ENCODE measurements at regions not wholly inside any gene's neighbourhood (a gene's known extent, or its start where the extent isn't known, plus 50 kb on each side); places are given as distances from the start of the nearest gene placed in this dataset.

DNA sequence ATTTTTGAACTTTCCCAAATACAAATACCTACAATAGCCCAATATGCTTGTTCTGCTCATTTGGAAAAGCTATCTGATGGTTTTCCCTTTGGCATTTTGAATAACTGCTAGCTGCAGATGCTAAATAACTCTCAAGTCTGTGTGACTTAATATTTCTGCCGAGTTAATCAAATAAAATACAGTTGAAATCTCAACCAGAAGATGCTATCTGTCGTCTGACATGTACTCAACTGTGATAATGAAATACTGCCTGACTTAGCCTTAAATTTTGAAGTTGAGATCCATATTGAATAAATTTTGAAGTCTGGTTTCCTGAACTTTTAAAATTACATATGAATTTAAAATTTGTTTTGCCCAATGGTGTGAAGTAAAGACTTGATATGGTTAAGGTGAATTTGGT, 204.4 kb upstream of the MEX3C start:
- Histone ChIP-seq H3K9ac (ENCODE audit: low read depth, low read length) (no peak overlapping the region), H3K4me2 (ENCODE audit: low read length) (no peak overlapping the region), H3K4me3 (ENCODE audit: low read length) (no peak overlapping the region), H3K4me1 (ENCODE audit: control insufficient read depth, insufficient read depth, low read length) (no peaks in the 10 kb centered on the region), H3K9me3 (replicated peaks; ENCODE audit: low read length) (no peaks in the 10 kb centered on the region), H3K27me3 (ENCODE audit: control insufficient read depth, insufficient read depth, low read length) (no peaks in the 10 kb centered on the region), H3K36me3 (ENCODE audit: insufficient read depth, low read length) (no peaks in the 10 kb centered on the region)

- no peak overlapping the region for H3K4me3 ChIP-seq (ENCODE audit: low read length)
- H3K4me1 ChIP-seq (ENCODE audit: control insufficient read depth, insufficient read depth, low read length), result no peaks in the 10 kb centered on the region
- no peaks in the 10 kb centered on the region for H3K27me3 ChIP-seq (ENCODE audit: control insufficient read depth, insufficient read depth, low read length)
- H3K9ac ChIP-seq (ENCODE audit: low read depth, low read length), result no peak overlapping the region
- no peak overlapping the region for H3K4me2 ChIP-seq (ENCODE audit: low read length)
- H3K9me3 ChIP-seq (replicated peaks; ENCODE audit: low read length), result no peaks in the 10 kb centered on the region
- H3K36me3 ChIP-seq (ENCODE audit: insufficient read depth, low read length), result no peaks in the 10 kb centered on the region
Observed at GRCh38 chr18:51404620-51405019, 207.1 kb upstream of the MEX3C start.

- no peaks in the 10 kb centered on the region for H3K36me3 ChIP-seq (ENCODE audit: insufficient read depth, low read length)
- no peaks in the 10 kb centered on the region for H3K9me3 ChIP-seq (replicated peaks; ENCODE audit: low read length)
- no peaks in the 10 kb centered on the region for H3K4me1 ChIP-seq (ENCODE audit: control insufficient read depth, insufficient read depth, low read length)
- no peak overlapping the region for H3K9ac ChIP-seq (ENCODE audit: low read depth, low read length)
- H3K27me3 ChIP-seq (ENCODE audit: control insufficient read depth, insufficient read depth, low read length), result no peaks in the 10 kb centered on the region
- no peak overlapping the region for H3K4me2 ChIP-seq (ENCODE audit: low read length)
- H3K4me3 ChIP-seq (ENCODE audit: low read length), result no peak overlapping the region
Observed at GRCh38 chr18:51405683-51406477, 208.4 kb upstream of the MEX3C start.

- Histone ChIP-seq H3K36me3 (ENCODE audit: insufficient read depth, low read length) (no peaks in the 10 kb centered on the region), H3K27me3 (ENCODE audit: control insufficient read depth, insufficient read depth, low read length) (no peaks in the 10 kb centered on the region), H3K9ac (ENCODE audit: low read depth, low read length) (no peak overlapping the region), H3K4me2 (ENCODE audit: low read length) (no peak overlapping the region), H3K9me3 (replicated peaks; ENCODE audit: low read length) (no peaks in the 10 kb centered on the region), H3K4me1 (ENCODE audit: control insufficient read depth, insufficient read depth, low read length) (no peaks in the 10 kb centered on the region), H3K4me3 (ENCODE audit: low read length) (no peak overlapping the region)
Observed at GRCh38 chr18:51417643-51418483, 220.4 kb upstream of the MEX3C start.

GRCh38 chr18:51425475-51425874, 228.0 kb upstream of the MEX3C start:
- H3K9me3 ChIP-seq (replicated peaks; ENCODE audit: low read length), result no peaks in the 10 kb centered on the region
- H3K4me1 ChIP-seq (ENCODE audit: control insufficient read depth, insufficient read depth, low read length), result no peaks in the 10 kb centered on the region
- no peak overlapping the region for H3K4me2 ChIP-seq (ENCODE audit: low read length)
- no peak overlapping the region for H3K4me3 ChIP-seq (ENCODE audit: low read length)
- no peaks in the 10 kb centered on the region for H3K27me3 ChIP-seq (ENCODE audit: control insufficient read depth, insufficient read depth, low read length)
- H3K36me3 ChIP-seq (ENCODE audit: insufficient read depth, low read length), result no peaks in the 10 kb centered on the region
- no peak overlapping the region for H3K9ac ChIP-seq (ENCODE audit: low read depth, low read length)

GRCh38 chr18:51425889-51426288, 228.4 kb upstream of the MEX3C start:
- Histone ChIP-seq H3K4me1 (ENCODE audit: control insufficient read depth, insufficient read depth, low read length) (no peaks in the 10 kb centered on the region), H3K9ac (ENCODE audit: low read depth, low read length) (no peak overlapping the region), H3K36me3 (ENCODE audit: insufficient read depth, low read length) (no peaks in the 10 kb centered on the region), H3K4me2 (ENCODE audit: low read length) (no peak overlapping the region), H3K4me3 (ENCODE audit: low read length) (no peak overlapping the region), H3K27me3 (ENCODE audit: control insufficient read depth, insufficient read depth, low read length) (no peaks in the 10 kb centered on the region), H3K9me3 (replicated peaks; ENCODE audit: low read length) (no peaks in the 10 kb centered on the region)

- Histone ChIP-seq H3K27me3 (ENCODE audit: control insufficient read depth, insufficient read depth, low read length) (no peaks in the 10 kb centered on the region), H3K9me3 (replicated peaks; ENCODE audit: low read length) (no peaks in the 10 kb centered on the region), H3K9ac (ENCODE audit: low read depth, low read length) (no peak overlapping the region), H3K4me2 (ENCODE audit: low read length) (no peak overlapping the region), H3K4me1 (ENCODE audit: control insufficient read depth, insufficient read depth, low read length) (no peaks in the 10 kb centered on the region), H3K36me3 (ENCODE audit: insufficient read depth, low read length) (no peaks in the 10 kb centered on the region), H3K4me3 (ENCODE audit: low read length) (no peak overlapping the region)
Observed at GRCh38 chr18:51426996-51427395, 229.5 kb upstream of the MEX3C start.

- Histone ChIP-seq H3K36me3 (ENCODE audit: insufficient read depth, low read length) (no peaks in the 10 kb centered on the region), H3K9me3 (replicated peaks; ENCODE audit: low read length) (no peaks in the 10 kb centered on the region), H3K4me1 (ENCODE audit: control insufficient read depth, insufficient read depth, low read length) (no peaks in the 10 kb centered on the region), H3K27me3 (ENCODE audit: control insufficient read depth, insufficient read depth, low read length) (no peaks in the 10 kb centered on the region), H3K4me2 (ENCODE audit: low read length) (no peak overlapping the region), H3K4me3 (ENCODE audit: low read length) (no peak overlapping the region), H3K9ac (ENCODE audit: low read depth, low read length) (no peak overlapping the region)
Observed at GRCh38 chr18:51429644-51430043, 232.2 kb upstream of the MEX3C start.

DNA sequence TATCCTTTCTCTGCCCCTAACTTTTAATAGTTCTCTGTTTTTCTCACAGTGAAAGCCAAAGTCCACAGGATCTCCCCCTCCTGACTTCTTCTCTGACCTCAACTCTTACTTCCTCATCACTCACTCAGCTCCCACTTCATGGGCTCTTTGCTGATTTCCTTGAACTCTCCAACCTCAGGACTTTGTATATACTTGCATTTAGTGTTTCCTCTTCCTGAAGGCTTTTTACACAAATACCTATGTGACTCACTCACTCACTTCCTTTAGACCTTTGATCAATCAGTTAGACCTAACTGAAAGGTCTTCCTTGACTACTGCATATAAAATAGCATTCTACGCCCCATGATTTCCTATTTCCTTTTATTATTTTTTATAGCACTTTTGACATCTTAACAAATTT, 233.1 kb upstream of the MEX3C start:
- H3K9ac ChIP-seq (ENCODE audit: low read depth, low read length), result no peak overlapping the region
- H3K4me1 ChIP-seq (ENCODE audit: control insufficient read depth, insufficient read depth, low read length), result no peaks in the 10 kb centered on the region
- no peaks in the 10 kb centered on the region for H3K9me3 ChIP-seq (replicated peaks; ENCODE audit: low read length)
- H3K36me3 ChIP-seq (ENCODE audit: insufficient read depth, low read length), result no peaks in the 10 kb centered on the region
- H3K4me3 ChIP-seq (ENCODE audit: low read length), result no peak overlapping the region
- no peaks in the 10 kb centered on the region for H3K27me3 ChIP-seq (ENCODE audit: control insufficient read depth, insufficient read depth, low read length)
- no peak overlapping the region for H3K4me2 ChIP-seq (ENCODE audit: low read length)

GRCh38 chr18:51433296-51433695, 235.8 kb upstream of the MEX3C start:
- Histone ChIP-seq H3K4me2 (ENCODE audit: low read length) (no peak overlapping the region), H3K4me1 (ENCODE audit: control insufficient read depth, insufficient read depth, low read length) (no peaks in the 10 kb centered on the region), H3K9me3 (replicated peaks; ENCODE audit: low read length) (no peaks in the 10 kb centered on the region), H3K9ac (ENCODE audit: low read depth, low read length) (no peak overlapping the region), H3K36me3 (ENCODE audit: insufficient read depth, low read length) (no peaks in the 10 kb centered on the region), H3K4me3 (ENCODE audit: low read length) (no peak overlapping the region), H3K27me3 (ENCODE audit: control insufficient read depth, insufficient read depth, low read length) (no peaks in the 10 kb centered on the region)

DNA sequence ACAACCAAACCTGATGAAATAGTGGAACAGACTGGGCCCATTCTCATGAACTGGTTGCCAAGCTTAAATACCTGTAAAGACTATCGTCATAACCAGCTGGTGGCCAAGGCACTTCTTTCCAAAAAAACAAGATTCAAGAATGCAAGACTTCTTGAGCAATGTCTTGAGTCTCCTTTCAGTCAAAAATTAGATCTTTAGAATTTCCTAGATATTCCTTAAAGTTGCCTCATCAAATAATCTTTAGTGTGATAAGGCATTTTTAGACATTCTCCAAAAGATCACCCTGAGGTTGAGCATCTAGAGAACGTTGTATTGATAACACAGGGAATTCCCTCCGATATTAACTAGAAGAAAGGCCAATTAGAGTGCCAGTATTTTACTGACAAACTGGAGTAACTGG, 236.4 kb upstream of the MEX3C start:
- no peak overlapping the region for H3K4me3 ChIP-seq (ENCODE audit: low read length)
- no peaks in the 10 kb centered on the region for H3K36me3 ChIP-seq (ENCODE audit: insufficient read depth, low read length)
- H3K4me2 ChIP-seq (ENCODE audit: low read length), result no peak overlapping the region
- no peak overlapping the region for H3K9ac ChIP-seq (ENCODE audit: low read depth, low read length)
- no peaks in the 10 kb centered on the region for H3K9me3 ChIP-seq (replicated peaks; ENCODE audit: low read length)
- no peaks in the 10 kb centered on the region for H3K27me3 ChIP-seq (ENCODE audit: control insufficient read depth, insufficient read depth, low read length)
- no peaks in the 10 kb centered on the region for H3K4me1 ChIP-seq (ENCODE audit: control insufficient read depth, insufficient read depth, low read length)
